Karpas-422 (cell line): ENCODE measurements at regions not wholly inside any gene's neighbourhood (a gene's known extent, or its start where the extent isn't known, plus 50 kb on each side); places are given as distances from the start of the nearest gene placed in this dataset.
A peak's percentile ranks its signal among the peaks of the same experiment; 100 is the strongest.

Source experiments
- DNase-seq: peaks from one replicate; pipeline ENCODE4 v3.0.0-alpha.2; 2015
- H2AFZ ChIP-seq: fragments of 200-600 bp; sonication (generic); 2 replicates; pipeline ENCODE4 v1.6.1; 2014; ENCODE audit warnings: antibody characterized with exemption, low read length, mixed read lengths
- H3K27ac ChIP-seq: fragments of 200-600 bp; sonication (generic); 2 replicates; pipeline ENCODE4 v1.5.1; 2014; ENCODE audit warnings: mild to moderate bottlenecking, low read length, moderate library complexity
- H3K27me3 ChIP-seq: fragments of 200-600 bp; sonication (generic); 2 replicates; pipeline ENCODE4 v1.6.1; 2014; ENCODE audit warnings: low read length, mixed read lengths
- H3K36me3 ChIP-seq: fragments of 200-600 bp; sonication (generic); 2 replicates; pipeline ENCODE4 v1.6.1; 2014; ENCODE audit warnings: low read length, mixed read lengths; ENCODE audit not compliant: insufficient read depth
- H3K4me1 ChIP-seq: fragments of 200-600 bp; sonication (generic); 2 replicates; pipeline ENCODE4 v1.6.1; 2014; ENCODE audit warnings: mild to moderate bottlenecking, low read length, mixed read lengths
- H3K4me2 ChIP-seq: fragments of 200-600 bp; sonication (generic); 2 replicates; pipeline ENCODE4 v1.6.1; 2014; ENCODE audit warnings: low read length, low read depth, mild to moderate bottlenecking; ENCODE audit not compliant: poor library complexity, severe bottlenecking
- H3K4me3 ChIP-seq: fragments of 200-600 bp; sonication (generic); 2 replicates; pipeline ENCODE4 v1.5.1; 2014; ENCODE audit warnings: mild to moderate bottlenecking, antibody characterized with exemption, low read length, mixed read lengths
- H3K79me2 ChIP-seq: fragments of 200-600 bp; sonication (generic); 2 replicates; pipeline ENCODE4 v1.6.1; 2014; ENCODE audit warnings: mild to moderate bottlenecking, low read length, mixed read lengths
- H3K9ac ChIP-seq: fragments of 200-600 bp; sonication (generic); 2 replicates; pipeline ENCODE4 v1.6.0; 2014; ENCODE audit warnings: low read length
- H3K9me2 ChIP-seq: fragments of 200-600 bp; sonication (generic), shearing (Covaris generic); replicated peaks from 2 replicates; pipeline ENCODE4 v1.6.0; 2014; ENCODE audit warnings: mild to moderate bottlenecking, low read length, moderate library complexity; ENCODE audit not compliant: insufficient read depth
- H3K9me3 ChIP-seq: fragments of 300-700, 200-600 bp; sonication (generic); 2 replicates; pipeline ENCODE4 v1.6.1; 2014; ENCODE audit warnings: low read length, mixed read lengths
- H4K20me1 ChIP-seq: fragments of 200-600 bp; sonication (generic); 2 replicates; pipeline ENCODE4 v1.6.1; 2014; ENCODE audit warnings: mild to moderate bottlenecking, antibody characterized with exemption, low read length, low read depth; ENCODE audit not compliant: insufficient read depth

GRCh38 chr5:152337484-152337883 is 67.6 kb downstream of the NMUR2 start:
- H4K20me1 ChIP-seq: no peaks in the 10 kb centered on the region
- DNase-seq: no peak
- H3K9me2 ChIP-seq: no peaks in the 10 kb centered on the region
- no peak overlapping the region for H3K4me2 ChIP-seq
- H3K36me3 ChIP-seq: no peaks in the 10 kb centered on the region
- H3K4me3 ChIP-seq: no peak overlapping the region
- H2AFZ ChIP-seq: no peak overlapping the region
- H3K4me1 ChIP-seq: peaks cover 9% of the 10 kb centered on the region
- no peak overlapping the region for H3K9ac ChIP-seq
- no peaks in the 10 kb centered on the region for H3K27me3 ChIP-seq
- no peaks in the 10 kb centered on the region for H3K79me2 ChIP-seq
- no peak overlapping the region for H3K27ac ChIP-seq
- H3K9me3 ChIP-seq: no peaks in the 10 kb centered on the region

GRCh38 chr5:152335461-152335860 is 69.6 kb downstream of the NMUR2 start:
- Histone ChIP-seq H3K4me3 (no peak overlapping the region), H3K27me3 (no peaks in the 10 kb centered on the region), H3K79me2 (no peaks in the 10 kb centered on the region), H4K20me1 (no peaks in the 10 kb centered on the region), H2AFZ (no peak overlapping the region), H3K36me3 (no peaks in the 10 kb centered on the region), H3K9me2 (no peaks in the 10 kb centered on the region), H3K4me1 (peaks cover 13% of the 10 kb centered on the region), H3K27ac (no peak overlapping the region), H3K4me2 (no peak overlapping the region), H3K9ac (no peak overlapping the region), H3K9me3 (no peaks in the 10 kb centered on the region)
- DNase-seq: peak; percentile 37

- Histone ChIP-seq H3K36me3 (no peaks in the 10 kb centered on the region), H4K20me1 (no peaks in the 10 kb centered on the region), H3K4me2 (no peak overlapping the region), H3K27me3 (no peaks in the 10 kb centered on the region), H3K9me3 (no peaks in the 10 kb centered on the region), H3K27ac (no peak overlapping the region), H2AFZ (no peak overlapping the region), H3K9ac (no peak overlapping the region), H3K9me2 (no peaks in the 10 kb centered on the region), H3K79me2 (no peaks in the 10 kb centered on the region), H3K4me1 (peaks cover 17% of the 10 kb centered on the region), H3K4me3 (no peak overlapping the region; the same call in 1 of the 2 replicates)
- DNase-seq: peak; percentile 60
Observed at GRCh38 chr5:152332716-152333460, 72.2 kb downstream of the NMUR2 start.

- Histone ChIP-seq H3K9me3 (no peaks in the 10 kb centered on the region), H3K36me3 (no peaks in the 10 kb centered on the region), H3K9ac (no peak overlapping the region), H3K4me3 (no peak overlapping the region), H3K27me3 (no peaks in the 10 kb centered on the region), H3K27ac (no peak overlapping the region), H3K9me2 (no peaks in the 10 kb centered on the region), H4K20me1 (no peaks in the 10 kb centered on the region), H3K4me2 (no peak overlapping the region), H3K79me2 (no peaks in the 10 kb centered on the region), H2AFZ (no peak overlapping the region), H3K4me1 (peaks cover 17% of the 10 kb centered on the region)
- DNase-seq: no peak
Observed at GRCh38 chr5:152331718-152332117, 73.4 kb downstream of the NMUR2 start.

GRCh38 chr5:152331006-152331405 is 74.1 kb downstream of the NMUR2 start:
- H3K36me3 ChIP-seq: no peaks in the 10 kb centered on the region
- H3K4me2 ChIP-seq: no peak overlapping the region
- H3K9me2 ChIP-seq: no peaks in the 10 kb centered on the region
- peaks cover 17% of the 10 kb centered on the region for H3K4me1 ChIP-seq
- no peaks in the 10 kb centered on the region for H4K20me1 ChIP-seq
- no peak overlapping the region for H3K9ac ChIP-seq
- H2AFZ ChIP-seq: no peak overlapping the region
- no peaks in the 10 kb centered on the region for H3K27me3 ChIP-seq
- no peak overlapping the region for H3K4me3 ChIP-seq
- no peak overlapping the region for H3K27ac ChIP-seq
- no peak for DNase-seq
- no peaks in the 10 kb centered on the region for H3K79me2 ChIP-seq
- no peaks in the 10 kb centered on the region for H3K9me3 ChIP-seq

GRCh38 chr5:152329761-152330283 is 75.3 kb downstream of the NMUR2 start:
- no peak overlapping the region for H3K4me3 ChIP-seq
- no peaks in the 10 kb centered on the region for H3K9me3 ChIP-seq
- no peaks in the 10 kb centered on the region for H3K79me2 ChIP-seq
- H3K4me1 ChIP-seq: peaks cover 17% of the 10 kb centered on the region
- no peak overlapping the region for H3K9ac ChIP-seq
- H3K27ac ChIP-seq: no peak overlapping the region
- H3K27me3 ChIP-seq: no peaks in the 10 kb centered on the region
- H4K20me1 ChIP-seq: no peaks in the 10 kb centered on the region
- H3K9me2 ChIP-seq: no peaks in the 10 kb centered on the region
- peak; percentile 40 for DNase-seq
- no peaks in the 10 kb centered on the region for H3K36me3 ChIP-seq
- H2AFZ ChIP-seq: no peak overlapping the region
- H3K4me2 ChIP-seq: no peak overlapping the region

- Histone ChIP-seq H4K20me1 (no peaks in the 10 kb centered on the region), H3K36me3 (no peaks in the 10 kb centered on the region), H2AFZ (no peak overlapping the region), H3K9me2 (no peaks in the 10 kb centered on the region), H3K4me2 (no peak overlapping the region), H3K9ac (no peak overlapping the region), H3K4me1 (peaks cover 17% of the 10 kb centered on the region), H3K4me3 (no peak overlapping the region), H3K79me2 (no peaks in the 10 kb centered on the region), H3K9me3 (no peaks in the 10 kb centered on the region), H3K27me3 (no peaks in the 10 kb centered on the region), H3K27ac (no peak overlapping the region)
- no peak for DNase-seq
Observed at GRCh38 chr5:152329207-152329606, 75.9 kb downstream of the NMUR2 start.

- Histone ChIP-seq H3K9ac (no peak overlapping the region), H3K4me3 (no peak overlapping the region), H3K36me3 (no peaks in the 10 kb centered on the region), H4K20me1 (no peaks in the 10 kb centered on the region), H3K9me2 (no peaks in the 10 kb centered on the region), H3K79me2 (no peaks in the 10 kb centered on the region), H3K9me3 (no peaks in the 10 kb centered on the region), H2AFZ (no peak overlapping the region), H3K4me2 (no peak overlapping the region), H3K4me1 (no peaks in the 10 kb centered on the region), H3K27me3 (no peaks in the 10 kb centered on the region), H3K27ac (no peak overlapping the region)
- DNase-seq: no peak
Observed at GRCh38 chr5:152315942-152316341, 89.1 kb downstream of the NMUR2 start.
